Smooth muscle cell (in vitro differentiated cells): ENCODE measurements at regions not wholly inside any gene's neighbourhood (a gene's known extent, or its start where the extent isn't known, plus 50 kb on each side); places are given as distances from the start of the nearest gene placed in this dataset.

ENCODE experiments used
- DNase-seq: peaks from one replicate; lab custom pipeline; 2025; ENCODE audit not compliant: unreplicated experiment; lab: John Stamatoyannopoulos, UW
- H2AFZ ChIP-seq: fragments of 200-600 bp; sonication (generic); 2 replicates; pipeline ENCODE4 v1.6.0; 2016; ENCODE audit warnings: antibody characterized with exemption, low read depth, mild to moderate bottlenecking
- H3F3A ChIP-seq: fragments of 200-600 bp; sonication (generic); 2 replicates; pipeline ENCODE4 v1.6.0; 2017; ENCODE audit warnings: antibody characterized with exemption, low read depth
- H3K27ac ChIP-seq: fragments of 200-600 bp; sonication (generic); 2 replicates; pipeline ENCODE4 v1.5.1; 2016; ENCODE audit warnings: low read depth, mild to moderate bottlenecking
- H3K27me3 ChIP-seq: fragments of 200-600 bp; sonication (generic); 2 replicates; pipeline ENCODE4 v1.6.1; 2016; ENCODE audit warnings: low read depth, mild to moderate bottlenecking
- H3K36me3 ChIP-seq: fragments of 200-600 bp; sonication (generic); 2 replicates; pipeline ENCODE4 v1.5.1; 2016; ENCODE audit warnings: low read depth
- H3K4me1 ChIP-seq: fragments of 200-600 bp; sonication (generic); 2 replicates; pipeline ENCODE4 v1.5.1; 2016; ENCODE audit warnings: low read depth
- H3K4me2 ChIP-seq: fragments of 200-600 bp; sonication (generic); 2 replicates; pipeline ENCODE4 v1.6.0; 2016; ENCODE audit warnings: mild to moderate bottlenecking
- H3K4me3 ChIP-seq: fragments of 200-600 bp; sonication (generic); 2 replicates; pipeline ENCODE4 v1.5.1; 2016; ENCODE audit warnings: mild to moderate bottlenecking
- H3K79me2 ChIP-seq: fragments of 200-600 bp; sonication (generic); 2 replicates; pipeline ENCODE4 v1.6.0; 2016; ENCODE audit warnings: low read depth, mild to moderate bottlenecking
- H3K9ac ChIP-seq: fragments of 200-600 bp; sonication (generic); 2 replicates; pipeline ENCODE4 v1.6.0; 2016; ENCODE audit warnings: low read depth
- H3K9me3 ChIP-seq: fragments of 200-600 bp; sonication (generic); replicated peaks from 2 replicates; pipeline ENCODE4 v1.5.1; 2016; ENCODE audit warnings: low read depth
- H4K20me1 ChIP-seq: fragments of 200-600 bp; sonication (generic); 2 replicates; pipeline ENCODE4 v1.6.0; 2016; ENCODE audit warnings: low read depth
- CTCF ChIP-seq: fragments of 200-600 bp; sonication (generic); IDR thresholded peaks from 2 replicates; pipeline ENCODE4 v1.5.1; 2017; ENCODE audit warnings: borderline replicate concordance, mild to moderate bottlenecking, antibody characterized with exemption; ENCODE audit not compliant: insufficient read depth, poor library complexity, severe bottlenecking
- whole genome bisulfite sequencing: methylation state at CpG from one replicate; pipeline ENCODE4 v1.1.7; 2016; ENCODE audit warnings: low lambda C conversion rate; 5-methylcytosine and 5-hydroxymethylcytosine counted together

GRCh38 chr17:62875296-62875695 lies 67.2 kb upstream of the MARCHF10 start:
- no peak for DNase-seq
- H3K4me1 ChIP-seq: peaks cover 7% of the 10 kb centered on the region
- TF ChIP-seq CTCF: no peak
- no peak overlapping the region for H3K4me2 ChIP-seq
- no peaks in the 10 kb centered on the region for H3K27me3 ChIP-seq
- no peak overlapping the region for H2AFZ ChIP-seq
- H3K9me3 ChIP-seq: no peaks in the 10 kb centered on the region
- H3K27ac ChIP-seq: no peak overlapping the region
- no peaks in the 10 kb centered on the region for H3F3A ChIP-seq
- H4K20me1 ChIP-seq: no peaks in the 10 kb centered on the region
- no peaks in the 10 kb centered on the region for H3K79me2 ChIP-seq
- H3K36me3 ChIP-seq: no peaks in the 10 kb centered on the region
- no peak overlapping the region for H3K4me3 ChIP-seq
- H3K9ac ChIP-seq: no peak overlapping the region
- 76% methylated on average over 4 of the region's 4 CpGs for WGBS

GRCh38 chr17:62871291-62871690 lies 63.2 kb upstream of the MARCHF10 start:
- H2AFZ ChIP-seq: no peak overlapping the region
- WGBS: 88% methylated on average over 5 of the region's 5 CpGs
- no peaks in the 10 kb centered on the region for H3K36me3 ChIP-seq
- TF ChIP-seq CTCF: no peak
- H3K27ac ChIP-seq: no peak overlapping the region
- H3K79me2 ChIP-seq: no peaks in the 10 kb centered on the region
- no peaks in the 10 kb centered on the region for H3F3A ChIP-seq
- H3K4me3 ChIP-seq: no peak overlapping the region
- H3K27me3 ChIP-seq: no peaks in the 10 kb centered on the region
- no peak overlapping the region for H3K9ac ChIP-seq
- peaks cover 8% of the 10 kb centered on the region for H3K4me1 ChIP-seq
- no peaks in the 10 kb centered on the region for H4K20me1 ChIP-seq
- DNase-seq: no peak
- H3K9me3 ChIP-seq: no peaks in the 10 kb centered on the region
- H3K4me2 ChIP-seq: no peak overlapping the region

- H3K27ac ChIP-seq: peak overlapping the region; percentile 36
- H3K9ac ChIP-seq: peak overlapping the region; percentile 63
- 54% methylated on average over 8 of the region's 8 CpGs for WGBS
- no peaks in the 10 kb centered on the region for H3F3A ChIP-seq
- no peaks in the 10 kb centered on the region for H4K20me1 ChIP-seq
- no peaks in the 10 kb centered on the region for H3K79me2 ChIP-seq
- no peak overlapping the region for H2AFZ ChIP-seq
- H3K4me1 ChIP-seq: peaks cover 8% of the 10 kb centered on the region
- H3K36me3 ChIP-seq: no peaks in the 10 kb centered on the region
- TF ChIP-seq CTCF: no peak
- H3K4me3 ChIP-seq: no peak overlapping the region
- H3K9me3 ChIP-seq: no peaks in the 10 kb centered on the region
- DNase-seq: no peak
- H3K27me3 ChIP-seq: no peaks in the 10 kb centered on the region
- no peak overlapping the region for H3K4me2 ChIP-seq
Observed at GRCh38 chr17:62870552-62870971, 62.4 kb upstream of the MARCHF10 start.

GRCh38 chr17:62870030-62870541 lies 62.0 kb upstream of the MARCHF10 start:
- Histone ChIP-seq H2AFZ (no peak overlapping the region), H3K36me3 (no peaks in the 10 kb centered on the region), H3K4me3 (no peak overlapping the region), H3K9ac (peak overlapping the region; percentile 63), H4K20me1 (no peaks in the 10 kb centered on the region), H3K27me3 (no peaks in the 10 kb centered on the region), H3K9me3 (no peaks in the 10 kb centered on the region), H3K4me2 (no peak overlapping the region), H3K4me1 (peaks cover 8% of the 10 kb centered on the region), H3K27ac (peak overlapping the region; percentile 36), H3F3A (no peaks in the 10 kb centered on the region), H3K79me2 (no peaks in the 10 kb centered on the region)
- TF ChIP-seq CTCF: no peak
- DNase-seq: no peak
- 47% methylated on average over 5 of the region's 5 CpGs for WGBS
